SK-N-SH (cell line): ENCODE measurements at regions not wholly inside any gene's neighbourhood (a gene's known extent, or its start where the extent isn't known, plus 50 kb on each side); places are given as distances from the start of the nearest gene placed in this dataset.

Source experiments
- EP300 ChIP-seq, 2 experiments: IDR thresholded peaks; 2 replicates each; pipeline versions ENCODE4 v1.4.0 to v1.6.1; 2012; ENCODE audit warnings: borderline replicate concordance in 1 of 2, low read depth in 1 of 2, low read length in 1 of 2
- EZH2phosphoT487 ChIP-seq: fragments of 200-600 bp; sonication (generic); IDR thresholded peaks from 2 replicates; pipeline ENCODE4 v1.6.1; 2017; ENCODE audit warnings: low read depth, mixed run types, mild to moderate bottlenecking, antibody characterized with exemption, moderate library complexity, borderline replicate concordance
- GATA2 ChIP-seq: sonication (generic); formaldehyde crosslinking; IDR thresholded peaks from 2 replicates; pipeline ENCODE4 v1.5.0; 2020; ENCODE audit warnings: mild to moderate bottlenecking, missing genetic modification reagents
- MXI1 ChIP-seq: IDR thresholded peaks from 2 replicates; pipeline ENCODE4 v1.6.1; 2012; ENCODE audit warnings: mild to moderate bottlenecking, low read depth, low read length, improper control_type of control experiment
- POLR2AphosphoS5 ChIP-seq: IDR thresholded peaks from 2 replicates; pipeline ENCODE4 v1.6.1; 2012; ENCODE audit warnings: low read depth, low read length
- USF2 ChIP-seq: fragments of 150-350 bp; IDR thresholded peaks from 2 replicates; pipeline ENCODE4 v1.6.1; 2017; ENCODE audit warnings: antibody characterized with exemption, low read length, low read depth, borderline replicate concordance
- TF ChIP-seq, protein P1 (sequence below): fragments of 200-600 bp; sonication (generic); IDR thresholded peaks from 2 replicates; pipeline ENCODE4 v1.6.1; 2017; ENCODE audit warnings: antibody characterized with exemption, mild to moderate bottlenecking, moderate library complexity

- no peak for TF ChIP-seq GATA2
- TF ChIP-seq MXI1 = no peak
- TF ChIP-seq, protein P1, sequence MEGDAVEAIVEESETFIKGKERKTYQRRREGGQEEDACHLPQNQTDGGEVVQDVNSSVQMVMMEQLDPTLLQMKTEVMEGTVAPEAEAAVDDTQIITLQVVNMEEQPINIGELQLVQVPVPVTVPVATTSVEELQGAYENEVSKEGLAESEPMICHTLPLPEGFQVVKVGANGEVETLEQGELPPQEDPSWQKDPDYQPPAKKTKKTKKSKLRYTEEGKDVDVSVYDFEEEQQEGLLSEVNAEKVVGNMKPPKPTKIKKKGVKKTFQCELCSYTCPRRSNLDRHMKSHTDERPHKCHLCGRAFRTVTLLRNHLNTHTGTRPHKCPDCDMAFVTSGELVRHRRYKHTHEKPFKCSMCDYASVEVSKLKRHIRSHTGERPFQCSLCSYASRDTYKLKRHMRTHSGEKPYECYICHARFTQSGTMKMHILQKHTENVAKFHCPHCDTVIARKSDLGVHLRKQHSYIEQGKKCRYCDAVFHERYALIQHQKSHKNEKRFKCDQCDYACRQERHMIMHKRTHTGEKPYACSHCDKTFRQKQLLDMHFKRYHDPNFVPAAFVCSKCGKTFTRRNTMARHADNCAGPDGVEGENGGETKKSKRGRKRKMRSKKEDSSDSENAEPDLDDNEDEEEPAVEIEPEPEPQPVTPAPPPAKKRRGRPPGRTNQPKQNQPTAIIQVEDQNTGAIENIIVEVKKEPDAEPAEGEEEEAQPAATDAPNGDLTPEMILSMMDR = peak; percentile 68
- TF ChIP-seq EP300 (IDR thresholded peaks at IDR 0.05; ENCODE audit: borderline replicate concordance in 1 of 2, low read depth in 1 of 2, low read length in 1 of 2) = no peak
- TF ChIP-seq POLR2AphosphoS5 = no peak
- TF ChIP-seq EZH2phosphoT487 = no peak
- TF ChIP-seq USF2 = no peak
Measured at GRCh38 chr2:182650704-182651103, 65.4 kb upstream of the DNAJC10 start.
